PC-3 (cell line): ENCODE measurements at regions not wholly inside any gene's neighbourhood (a gene's known extent, or its start where the extent isn't known, plus 50 kb on each side); places are given as distances from the start of the nearest gene placed in this dataset.
A peak's percentile ranks its signal among the peaks of the same experiment; 100 is the strongest.

ENCODE experiments used
- ATAC-seq: fragments of 200-7000 bp; cut with Tn5 transposase; 2 replicates; pipeline ENCODE4 v1.9.1; 2020; ENCODE audit warnings: mild to moderate bottlenecking, moderate library complexity
- BruUV-seq: library from RNA; stranded (reverse); fragments of 400-500 nt; replicated peaks from 2 replicates; lab custom pipeline; 2021; lab: Mats Ljungman, UMichigan
- CTCF ChIA-PET: fragments of 300-600 bp; sonication (Branson Sonifier 250); formaldehyde crosslinking; loops from one replicate; lab custom pipeline; 2022; ENCODE audit warnings: antibody characterized with exemption; lab: Charles Lee
- POLR2A ChIA-PET: fragments of 300-600 bp; sonication (Branson Sonifier 250); formaldehyde crosslinking; loops from one replicate; lab custom pipeline; 2022; ENCODE audit warnings: antibody characterized with exemption; ENCODE audit not compliant: unreplicated experiment; lab: Charles Lee
- DNase-seq: peaks from one replicate; pipeline ENCODE4 v3.0.0-alpha.2; 2015
- H2AFZ ChIP-seq: fragments of 300-600 bp; sonication (generic); 2 replicates; pipeline ENCODE4 v1.6.0; 2016; ENCODE audit warnings: antibody characterized with exemption, low read length
- H3F3A ChIP-seq: fragments of 300-600 bp; sonication (generic); one replicate; pipeline ENCODE4 v1.6.0; 2017; ENCODE audit warnings: antibody characterized with exemption, low read length, control low read depth, mild to moderate bottlenecking; ENCODE audit not compliant: unreplicated experiment
- H3K27ac ChIP-seq: fragments of 300-600 bp; sonication (generic); 2 replicates; pipeline ENCODE4 v1.5.1; 2016; ENCODE audit warnings: mild to moderate bottlenecking, low read length
- H3K27me3 ChIP-seq: fragments of 300-600 bp; sonication (generic); 2 replicates; pipeline ENCODE4 v1.6.1; 2016; ENCODE audit warnings: low read length, mixed read lengths
- H3K36me3 ChIP-seq: fragments of 300-600 bp; sonication (generic); 2 replicates; pipeline ENCODE4 v1.6.1; 2016; ENCODE audit warnings: low read depth, mixed run types, low read length, mixed read lengths
- H3K4me1 ChIP-seq: fragments of 300-600 bp; sonication (generic); 2 replicates; pipeline ENCODE4 v1.5.1; 2016; ENCODE audit warnings: low read length; ENCODE audit not compliant: insufficient read depth
- H3K4me2 ChIP-seq: fragments of 300-600 bp; sonication (generic); 2 replicates; pipeline ENCODE4 v1.6.0; 2016; ENCODE audit warnings: low read length
- H3K4me3 ChIP-seq: fragments of 300-600 bp; sonication (generic); 2 replicates; pipeline ENCODE4 v1.5.1; 2016; ENCODE audit warnings: mild to moderate bottlenecking, low read length, mixed read lengths
- H3K79me2 ChIP-seq: fragments of 300-600 bp; sonication (generic); 2 replicates; pipeline ENCODE4 v1.6.1; 2017; ENCODE audit warnings: low read length, mixed read lengths
- H3K9ac ChIP-seq: fragments of 300-600 bp; sonication (generic); 2 replicates; pipeline ENCODE4 v1.6.0; 2016; ENCODE audit warnings: mild to moderate bottlenecking, low read length
- H3K9me2 ChIP-seq: fragments of 300-600 bp; sonication (generic); replicated peaks from 2 replicates; pipeline ENCODE4 v1.6.1; 2016; ENCODE audit warnings: mixed run types, low read length, mixed read lengths
- H3K9me3 ChIP-seq: fragments of 300-600 bp; sonication (generic); 2 replicates; pipeline ENCODE4 v1.6.1; 2016; ENCODE audit warnings: low read length, mixed read lengths
- H4K20me1 ChIP-seq: fragments of 300-600 bp; sonication (generic); 2 replicates; pipeline ENCODE4 v1.6.1; 2016; ENCODE audit warnings: low read length, mixed read lengths
- EZH2 ChIP-seq: fragments of 300-600 bp; sonication (generic); IDR thresholded peaks from one replicate; pipeline ENCODE4 v1.6.1; 2017; ENCODE audit warnings: antibody characterized with exemption, mild to moderate bottlenecking, low read length; ENCODE audit not compliant: unreplicated experiment
- EZH2phosphoT487 ChIP-seq: fragments of 300-600 bp; sonication (generic); IDR thresholded peaks from 2 replicates; pipeline ENCODE4 v1.6.1; 2018; ENCODE audit warnings: mild to moderate bottlenecking, antibody characterized with exemption, low read length, borderline replicate concordance
- intact Hi-C: fragments of 100-400 bp; cut with micrococcal nuclease; formaldehyde crosslinking; loops from 2 replicates; pipeline ENCODE4 v1.9.0; 2023
- TF ChIP-seq, protein P1 (sequence below): fragments of 300-600 bp; sonication (generic); conservative IDR thresholded peaks from 2 replicates; pipeline ENCODE4 v1.5.1; 2017; ENCODE audit warnings: antibody characterized with exemption, low read depth, mild to moderate bottlenecking, low read length

DNA sequence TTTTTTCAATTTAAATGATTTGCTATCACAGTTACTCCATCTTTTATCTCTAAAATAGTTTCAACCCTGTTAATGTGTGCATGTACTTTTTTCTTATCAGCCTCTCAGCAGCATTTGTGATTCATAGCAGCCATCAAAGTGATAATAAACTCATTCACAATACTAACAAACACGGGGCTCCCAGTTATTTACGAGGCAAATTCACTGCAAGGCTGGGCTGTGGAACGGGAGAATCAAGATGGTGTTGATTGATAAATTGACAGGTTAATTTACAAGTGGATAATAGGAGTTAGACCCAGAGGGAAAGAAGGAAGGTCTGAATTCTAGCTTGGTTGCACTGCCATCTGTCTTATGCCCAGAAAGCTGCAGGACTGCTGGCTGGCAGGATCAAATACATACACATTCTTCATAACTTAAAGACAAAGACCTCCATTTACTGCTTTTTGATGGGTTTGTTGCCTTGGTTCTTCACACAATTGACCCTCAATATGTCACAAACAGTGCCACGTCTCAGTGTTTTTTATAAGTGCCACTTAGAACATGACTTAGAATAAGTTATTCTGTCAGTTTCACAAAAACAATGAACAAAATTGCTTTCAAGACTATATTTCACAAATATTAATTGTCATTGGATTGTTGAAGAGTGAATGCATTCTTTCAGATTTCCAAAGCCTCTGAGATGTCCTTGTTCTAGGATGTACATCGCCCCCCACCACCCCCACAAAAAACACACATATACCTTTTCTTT lies 562.8 kb downstream of the NR2F2 start:
- H3K27ac ChIP-seq: no peak overlapping the region
- no peak overlapping the region for H3K4me2 ChIP-seq
- ChIA-PET CTCF (no interaction called here), POLR2A (no interaction called here)
- no peak overlapping the region for H3K4me3 ChIP-seq
- H3K79me2 ChIP-seq: no peaks in the 10 kb centered on the region
- H2AFZ ChIP-seq: no peak overlapping the region
- no peaks in the 10 kb centered on the region for H3K9me3 ChIP-seq
- ATAC-seq (no peak), DNase-seq (peak; percentile 13)
- H3K9me2 ChIP-seq: no peaks in the 10 kb centered on the region
- H4K20me1 ChIP-seq: no peaks in the 10 kb centered on the region
- H3K9ac ChIP-seq: no peak overlapping the region
- H3K4me1 ChIP-seq: no peaks in the 10 kb centered on the region
- peaks cover 42% of the 10 kb centered on the region for H3K27me3 ChIP-seq
- TF ChIP-seq, protein P1, sequence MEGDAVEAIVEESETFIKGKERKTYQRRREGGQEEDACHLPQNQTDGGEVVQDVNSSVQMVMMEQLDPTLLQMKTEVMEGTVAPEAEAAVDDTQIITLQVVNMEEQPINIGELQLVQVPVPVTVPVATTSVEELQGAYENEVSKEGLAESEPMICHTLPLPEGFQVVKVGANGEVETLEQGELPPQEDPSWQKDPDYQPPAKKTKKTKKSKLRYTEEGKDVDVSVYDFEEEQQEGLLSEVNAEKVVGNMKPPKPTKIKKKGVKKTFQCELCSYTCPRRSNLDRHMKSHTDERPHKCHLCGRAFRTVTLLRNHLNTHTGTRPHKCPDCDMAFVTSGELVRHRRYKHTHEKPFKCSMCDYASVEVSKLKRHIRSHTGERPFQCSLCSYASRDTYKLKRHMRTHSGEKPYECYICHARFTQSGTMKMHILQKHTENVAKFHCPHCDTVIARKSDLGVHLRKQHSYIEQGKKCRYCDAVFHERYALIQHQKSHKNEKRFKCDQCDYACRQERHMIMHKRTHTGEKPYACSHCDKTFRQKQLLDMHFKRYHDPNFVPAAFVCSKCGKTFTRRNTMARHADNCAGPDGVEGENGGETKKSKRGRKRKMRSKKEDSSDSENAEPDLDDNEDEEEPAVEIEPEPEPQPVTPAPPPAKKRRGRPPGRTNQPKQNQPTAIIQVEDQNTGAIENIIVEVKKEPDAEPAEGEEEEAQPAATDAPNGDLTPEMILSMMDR: peak; percentile 53
- TF ChIP-seq EZH2phosphoT487: no peak
- no peak for TF ChIP-seq EZH2
- H3K36me3 ChIP-seq: no peaks in the 10 kb centered on the region
- BruUV-seq: no TSS peak
- H3F3A ChIP-seq: no peaks in the 10 kb centered on the region
- intact Hi-C loops: no loop called here

DNA sequence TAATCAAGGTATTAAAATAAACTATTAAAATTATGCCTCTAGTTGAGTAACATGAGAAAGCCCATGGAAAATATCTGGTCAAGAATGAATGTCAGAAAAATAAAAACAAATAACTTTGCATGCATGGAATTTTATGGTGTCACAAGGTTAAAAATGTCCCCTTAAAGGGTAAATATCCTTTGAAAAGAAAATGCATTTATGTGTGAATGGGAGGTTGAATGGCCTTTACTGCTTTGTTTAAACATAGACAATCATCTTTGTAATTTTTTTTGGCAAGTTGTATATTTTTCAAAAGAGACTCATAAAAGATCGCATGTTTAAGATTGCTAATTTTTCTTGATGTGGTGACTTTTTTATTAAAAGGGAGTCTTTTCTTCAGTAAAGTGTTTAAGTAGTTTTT lies 564.2 kb downstream of the NR2F2 start:
- Histone ChIP-seq H3K4me1 (no peaks in the 10 kb centered on the region), H3K79me2 (no peaks in the 10 kb centered on the region), H3K36me3 (no peaks in the 10 kb centered on the region), H3K9me2 (no peaks in the 10 kb centered on the region), H3K4me3 (no peak overlapping the region), H3F3A (no peaks in the 10 kb centered on the region), H3K27me3 (peaks cover 31% of the 10 kb centered on the region), H4K20me1 (no peaks in the 10 kb centered on the region), H2AFZ (no peak overlapping the region), H3K9me3 (no peaks in the 10 kb centered on the region), H3K9ac (no peak overlapping the region), H3K27ac (no peak overlapping the region), H3K4me2 (no peak overlapping the region)
- POLR2A ChIA-PET: no interaction called here
- TF ChIP-seq EZH2 (no peak), EZH2phosphoT487 (no peak)
- TF ChIP-seq, protein P1: no peak
- intact Hi-C loops: no loop called here
- CTCF ChIA-PET: no interaction called here
- ATAC-seq (no peak), DNase-seq (no peak)
- BruUV-seq: no TSS peak

DNA sequence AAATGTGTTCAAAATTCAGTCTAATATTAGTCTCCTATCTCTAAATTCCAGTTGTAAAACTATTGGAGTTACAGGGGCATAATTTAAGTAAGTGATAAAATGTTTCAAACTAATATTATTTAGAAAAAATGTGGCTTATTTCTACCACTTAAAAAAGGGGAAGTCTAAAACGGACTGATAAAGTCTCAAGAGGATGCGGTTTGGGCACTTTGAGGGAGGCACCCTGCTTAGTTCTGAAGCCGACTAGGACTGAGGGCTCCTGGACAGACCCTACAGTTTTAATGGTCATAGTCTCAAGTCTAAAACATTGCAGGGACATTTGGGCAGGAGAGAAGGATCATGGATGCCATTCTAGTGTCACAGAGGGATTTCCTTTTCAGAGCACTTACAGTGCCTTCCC lies 566.3 kb downstream of the NR2F2 start:
- Histone ChIP-seq H3K4me3 (no peak overlapping the region), H3K36me3 (no peaks in the 10 kb centered on the region), H3K9me3 (no peaks in the 10 kb centered on the region), H3K4me1 (no peaks in the 10 kb centered on the region), H3K4me2 (no peak overlapping the region), H3K9ac (no peak overlapping the region), H3K9me2 (no peaks in the 10 kb centered on the region), H2AFZ (no peak overlapping the region), H4K20me1 (no peaks in the 10 kb centered on the region), H3K27ac (no peak overlapping the region), H3F3A (no peaks in the 10 kb centered on the region), H3K27me3 (peaks cover 19% of the 10 kb centered on the region), H3K79me2 (no peaks in the 10 kb centered on the region)
- intact Hi-C loops: no loop called here
- ChIA-PET CTCF (no interaction called here), POLR2A (no interaction called here)
- BruUV-seq: no TSS peak
- no peak for ATAC-seq
- TF ChIP-seq EZH2phosphoT487: no peak
- TF ChIP-seq, protein P1: no peak
- no peak for DNase-seq
